NOMO-1 treated with DMSO at 0.1 percent for 48 hours (cell line): ENCODE measurements at regions not wholly inside any gene's neighbourhood (a gene's known extent, or its start where the extent isn't known, plus 50 kb on each side); places are given as distances from the start of the nearest gene placed in this dataset.
"Not testable (repeated sequence)": the region's sequence is repeated elsewhere in the genome, so short reads cannot be mapped to it uniquely, and the experiment has no call there.

Source experiments
- DNase-seq: peaks from one replicate; lab custom pipeline; 2025; ENCODE audit not compliant: unreplicated experiment; lab: John Stamatoyannopoulos, UW

DNA sequence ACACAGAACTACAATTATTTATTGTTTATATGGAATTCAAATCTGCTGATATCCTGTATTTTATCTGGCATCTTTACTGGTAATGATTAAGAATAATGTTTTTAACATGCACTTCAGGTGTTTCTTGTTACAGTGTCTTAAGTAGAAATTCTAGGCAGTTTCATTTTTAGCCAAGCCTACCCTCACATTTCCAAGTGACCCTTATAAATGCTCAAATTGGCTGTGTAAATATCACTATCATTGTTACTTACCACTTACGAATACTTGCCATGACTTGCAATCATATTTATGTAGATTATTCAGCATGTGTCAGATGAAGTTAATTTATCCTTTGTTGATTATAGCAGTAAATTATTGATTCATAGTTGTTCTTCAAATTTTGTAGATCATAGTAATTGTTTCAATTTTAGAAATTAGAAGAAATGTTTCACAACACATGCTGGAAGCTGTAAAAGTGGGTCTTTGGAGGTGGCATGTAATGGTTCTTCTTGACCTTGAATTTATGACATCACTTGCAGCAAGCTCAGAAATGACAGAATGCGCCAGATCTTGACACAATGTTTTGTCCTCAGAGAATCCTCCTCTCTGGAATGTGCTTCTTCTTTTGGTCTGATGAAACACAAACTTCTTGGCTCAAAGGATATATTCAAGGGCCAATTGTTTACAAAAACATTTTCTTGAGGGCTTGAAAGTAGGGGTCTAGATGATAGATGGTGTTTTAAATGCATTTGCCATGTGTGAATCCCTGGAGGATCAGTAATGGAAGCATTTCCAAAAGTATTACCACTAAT, 471.8 kb downstream of the COL12A1 start:
- DNase-seq, result no peak

DNA sequence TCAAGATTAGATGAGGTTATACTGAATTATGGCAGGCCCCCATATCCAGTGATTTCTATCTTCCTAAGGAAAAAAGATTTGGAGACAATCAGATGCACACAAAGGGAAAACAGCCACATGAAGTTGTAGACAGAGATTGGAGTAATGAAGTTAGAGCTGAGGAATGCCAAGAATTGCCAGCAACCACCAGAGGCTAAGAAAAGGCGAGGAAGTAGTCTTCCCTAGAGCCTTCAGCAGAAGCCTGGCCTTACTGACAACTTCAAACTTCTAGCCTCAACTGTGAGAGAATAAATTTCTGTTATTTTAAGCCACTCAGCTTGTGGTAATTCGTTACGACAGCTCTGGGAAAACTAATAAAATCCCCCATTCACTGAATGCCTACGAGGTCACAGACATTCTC, 473.9 kb downstream of the COL12A1 start:
- no peak for DNase-seq

DNA sequence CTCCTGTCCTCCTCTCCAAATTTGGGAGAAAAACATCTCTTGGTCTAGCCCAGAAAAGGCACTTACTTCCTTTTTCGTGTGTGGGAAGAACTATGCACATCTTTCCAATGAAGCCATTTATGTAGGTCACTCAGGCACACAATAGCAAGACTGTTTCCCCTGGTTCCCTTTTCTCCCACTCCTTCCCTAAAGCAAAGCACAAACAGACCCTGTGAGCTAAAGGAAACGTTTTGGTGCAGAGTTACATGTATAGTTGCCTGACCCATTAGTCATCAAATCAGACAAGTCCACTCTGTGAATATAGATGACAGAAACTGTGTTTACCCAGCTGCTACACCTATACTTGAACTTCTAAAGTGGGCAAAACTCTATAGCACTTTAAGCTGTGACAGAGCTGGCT, 474.6 kb downstream of the COL12A1 start:
- DNase-seq, result no peak

DNA sequence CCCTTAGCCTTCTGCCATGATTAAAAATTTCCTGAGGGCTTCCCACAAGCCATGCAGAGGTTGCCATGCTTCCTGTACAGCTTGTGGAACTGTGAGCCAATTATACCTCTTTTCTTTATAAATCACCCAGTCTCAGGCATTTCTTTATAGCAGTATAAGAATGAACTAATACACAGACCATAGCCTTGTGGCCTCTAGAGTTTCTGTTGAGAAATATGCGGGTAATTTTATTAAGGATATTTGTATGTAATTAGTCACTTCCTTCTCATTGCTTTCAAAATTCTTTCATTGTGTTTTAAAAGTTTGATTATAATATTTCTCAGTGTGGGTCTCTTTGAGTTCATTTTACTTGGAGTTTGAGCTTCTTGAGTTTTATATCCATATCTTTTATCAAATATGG, 484.9 kb downstream of the COL12A1 start:
- no peak for DNase-seq

DNA sequence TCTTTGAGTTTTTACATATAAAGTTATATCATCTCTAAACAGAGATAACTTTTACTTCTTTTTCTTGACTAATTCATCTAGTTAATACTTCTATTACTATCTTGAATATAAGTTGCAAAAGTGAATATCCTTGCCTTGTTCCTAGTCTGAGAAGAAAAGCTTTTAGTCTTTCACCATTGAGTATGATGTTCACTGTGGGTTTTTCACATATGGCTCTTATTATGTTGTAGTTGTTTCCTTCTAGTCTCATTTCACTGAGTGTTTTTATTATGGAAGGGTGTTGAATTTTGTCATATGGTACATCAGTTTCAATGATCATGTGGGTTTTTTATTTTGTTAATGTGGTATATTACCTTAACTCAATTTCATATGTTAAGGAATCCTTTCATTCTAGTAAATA, 488.3 kb downstream of the COL12A1 start:
- DNase-seq, result no peak

DNA sequence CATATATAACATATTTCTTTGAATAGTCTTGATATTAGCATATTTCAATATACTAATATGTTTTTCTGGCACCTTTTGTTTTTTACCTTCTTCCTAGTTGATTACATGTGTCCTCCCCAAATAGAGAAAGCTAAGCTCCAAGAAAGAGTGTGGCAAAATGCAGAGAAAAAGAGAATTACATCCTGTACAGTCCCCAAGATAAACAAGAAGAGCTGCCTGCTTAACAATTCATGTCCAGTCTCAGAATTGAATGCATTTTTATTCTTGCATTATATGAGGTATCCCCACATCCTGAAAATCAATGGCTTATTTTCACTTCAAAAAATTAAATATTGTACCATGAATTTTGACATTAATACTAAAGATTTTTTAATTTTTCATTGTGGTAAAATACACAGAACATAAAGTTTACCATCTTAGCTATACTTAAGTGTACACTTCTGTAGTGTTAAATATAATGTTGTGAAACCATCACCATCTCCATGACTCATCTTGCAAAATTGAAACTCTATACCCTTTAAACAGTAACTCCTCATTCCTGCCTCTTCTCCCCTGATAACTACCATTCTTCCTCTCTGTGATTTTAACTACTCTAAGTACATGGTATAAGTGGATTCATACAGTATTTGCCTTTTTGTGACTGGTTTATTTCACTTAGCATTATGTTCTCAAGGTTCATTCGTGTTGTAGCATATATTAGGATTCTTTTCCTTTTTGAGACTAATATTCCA, 490.3 kb downstream of the COL12A1 start:
- no peak for DNase-seq

DNA sequence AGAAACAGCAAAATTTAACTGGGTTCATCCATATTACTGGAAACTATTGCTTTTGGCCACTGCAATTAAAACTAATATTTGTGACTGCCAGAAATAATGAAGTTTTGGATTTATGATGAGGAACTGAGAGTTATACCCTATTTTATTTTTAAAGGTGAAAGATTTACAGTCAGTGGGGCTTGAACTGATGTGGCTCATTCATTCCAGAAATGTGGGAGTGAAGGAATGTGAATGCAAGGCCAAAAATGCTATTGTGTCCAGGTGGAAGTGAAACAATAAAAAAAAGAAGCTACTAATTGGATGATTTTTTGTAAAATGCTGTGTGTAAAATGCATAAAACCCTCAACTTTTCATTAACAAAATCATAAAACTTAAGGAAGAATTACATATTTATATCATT, 491.9 kb downstream of the COL12A1 start:
- DNase-seq, result no peak

DNA sequence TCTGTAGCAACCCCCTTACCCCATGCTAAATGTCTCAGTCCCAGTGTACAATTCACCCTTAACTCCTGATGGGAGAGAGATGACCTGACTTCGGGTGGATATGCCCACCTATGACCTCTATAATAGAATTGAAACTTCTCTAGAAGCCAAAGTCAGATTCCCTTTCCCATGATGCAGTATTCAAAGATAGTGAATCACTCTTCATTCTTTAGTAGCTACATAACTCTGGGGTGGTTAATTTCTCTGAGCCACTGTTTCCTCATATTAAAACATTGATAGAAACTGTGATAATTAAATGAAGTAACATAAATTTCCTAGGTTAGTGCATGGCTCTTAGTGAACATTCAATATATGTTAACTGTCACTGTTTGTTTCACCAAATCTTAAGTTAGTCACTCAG, 500.4 kb downstream of the COL12A1 start:
- no peak for DNase-seq

DNA sequence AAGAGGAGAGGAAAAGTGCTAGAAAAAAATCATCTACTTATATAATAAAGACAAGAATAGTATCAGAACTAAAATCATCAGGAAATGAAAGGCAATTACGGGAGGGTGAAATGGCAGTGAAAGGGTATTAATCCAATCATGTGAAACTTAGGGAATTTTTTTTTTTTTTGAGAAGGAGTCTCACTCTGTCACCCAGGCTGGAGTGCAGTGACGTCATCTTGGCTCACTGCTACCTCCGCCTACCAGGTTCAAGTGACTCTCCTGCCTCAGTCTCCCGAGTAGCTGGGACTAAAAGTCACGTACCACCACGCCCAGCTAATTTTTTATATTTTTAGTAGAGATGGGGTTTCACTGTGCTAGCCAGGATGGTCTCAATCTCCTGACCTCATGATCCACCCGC, 501.3 kb downstream of the COL12A1 start:
- DNase-seq, result not testable (repeated sequence)

DNA sequence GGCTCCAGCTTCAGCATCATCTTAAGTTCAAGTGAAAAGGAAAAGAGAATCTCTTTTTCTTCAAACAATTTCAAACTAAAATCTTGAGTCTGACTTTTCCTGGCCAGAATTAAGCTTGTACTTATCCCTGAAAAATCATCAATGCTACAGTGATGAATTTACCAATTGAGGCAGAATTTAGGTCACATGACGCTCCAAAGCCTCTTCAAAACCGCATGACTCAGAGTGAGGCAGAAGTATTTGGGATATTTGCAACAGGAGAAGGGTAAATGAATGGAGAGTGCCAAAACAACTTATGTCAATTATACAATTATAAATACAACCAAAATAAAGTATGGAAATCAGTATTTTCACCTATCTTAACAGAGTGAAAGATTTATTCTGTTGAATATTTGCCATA, 515.5 kb downstream of the COL12A1 start:
- no peak for DNase-seq

DNA sequence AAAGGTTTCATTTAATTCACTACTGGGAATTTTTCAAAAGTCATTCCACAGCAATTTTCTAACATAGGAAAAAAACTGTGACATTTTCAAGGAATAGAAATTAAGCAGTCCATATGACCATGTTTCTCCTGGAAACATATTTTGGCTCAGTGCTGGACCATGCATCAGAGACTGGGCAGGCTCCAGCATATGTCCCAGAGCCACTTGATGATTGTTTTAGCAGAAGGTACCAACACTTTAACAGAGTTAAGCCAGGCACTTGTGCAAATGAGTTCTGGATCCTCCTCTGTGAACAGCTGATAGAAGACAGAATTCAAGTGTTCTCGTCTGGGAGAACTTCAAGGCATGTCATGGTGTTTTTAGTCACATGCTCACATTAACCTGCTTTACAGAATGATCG, 516.3 kb downstream of the COL12A1 start:
- no peak for DNase-seq

DNA sequence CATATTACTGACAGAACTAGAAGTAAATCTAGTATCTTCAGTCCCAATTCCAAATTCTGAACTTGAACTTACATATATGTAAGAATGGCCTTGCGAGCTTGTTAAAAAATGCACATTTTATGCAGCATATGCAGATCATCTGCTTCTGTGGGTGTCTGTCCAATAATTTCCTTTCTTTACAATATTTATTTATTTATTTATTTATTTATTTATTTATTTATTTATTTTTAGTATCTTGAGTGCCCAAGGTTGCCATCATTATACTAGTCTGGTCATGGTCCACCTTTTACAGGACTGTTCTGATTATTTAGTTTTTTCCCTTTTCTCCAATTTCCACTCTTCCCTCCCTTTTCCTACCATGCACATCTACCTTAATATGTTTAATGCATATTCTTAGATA, 528.4 kb downstream of the COL12A1 start:
- DNase-seq, result no peak

DNA sequence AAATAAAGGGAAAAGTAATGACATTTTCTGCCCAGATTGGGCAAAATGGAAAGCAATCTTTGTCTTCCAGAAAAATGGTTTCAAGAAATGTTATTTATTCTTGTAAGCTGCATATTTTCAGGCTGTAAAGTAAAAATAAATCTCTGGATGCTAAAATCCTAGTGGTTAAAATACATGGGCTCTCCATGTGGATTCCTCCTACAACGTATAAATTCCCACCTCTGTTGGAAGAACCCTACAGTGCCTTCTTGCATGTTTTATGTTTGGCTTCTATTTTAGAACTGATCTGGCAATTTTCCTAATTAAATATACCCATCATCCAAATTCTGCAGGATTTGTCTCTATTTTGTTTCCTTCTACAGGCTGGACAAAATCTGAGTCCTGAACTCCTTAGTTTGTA, 528.9 kb downstream of the COL12A1 start:
- no peak for DNase-seq

DNA sequence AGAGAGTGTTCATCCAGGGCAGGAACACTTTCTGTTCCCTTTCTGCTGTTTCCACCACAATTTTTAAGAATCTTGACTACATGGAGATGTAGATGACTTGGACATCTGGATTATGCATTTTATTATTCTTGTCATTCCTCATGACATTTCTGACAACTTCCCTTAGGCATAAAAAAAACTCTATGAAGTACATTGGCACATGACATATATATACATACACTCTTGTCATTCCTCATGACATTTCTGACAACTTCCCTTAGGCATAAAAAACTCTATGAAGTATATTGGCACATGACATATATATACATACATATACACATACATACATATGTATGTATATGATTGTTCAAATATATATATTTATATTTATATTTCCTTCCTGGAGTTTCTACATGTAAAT, 531.5 kb downstream of the COL12A1 start:
- DNase-seq, result no peak

DNA sequence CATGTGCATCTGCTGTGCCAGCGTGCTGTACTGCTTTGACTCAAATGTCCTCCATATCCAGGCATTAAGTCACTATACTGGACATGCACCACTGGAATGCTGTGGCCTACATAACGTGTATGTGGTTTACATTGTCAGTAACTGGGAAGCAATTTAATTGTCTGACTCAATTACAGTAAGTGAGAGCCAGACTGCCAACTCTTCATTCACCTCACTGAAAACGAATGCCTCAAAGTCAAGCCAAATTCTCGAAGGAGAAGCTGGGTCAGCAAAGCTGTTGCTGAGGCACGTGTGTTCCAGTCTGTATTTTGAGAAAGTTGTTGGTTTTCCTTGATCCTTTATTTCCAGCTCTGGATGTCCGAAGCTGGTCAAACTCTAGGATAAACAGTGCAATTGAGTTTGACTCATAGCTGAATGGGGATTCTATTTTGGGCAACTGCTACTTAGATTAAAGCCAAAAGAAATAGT, 534.3 kb downstream of the COL12A1 start:
- no peak for DNase-seq

DNA sequence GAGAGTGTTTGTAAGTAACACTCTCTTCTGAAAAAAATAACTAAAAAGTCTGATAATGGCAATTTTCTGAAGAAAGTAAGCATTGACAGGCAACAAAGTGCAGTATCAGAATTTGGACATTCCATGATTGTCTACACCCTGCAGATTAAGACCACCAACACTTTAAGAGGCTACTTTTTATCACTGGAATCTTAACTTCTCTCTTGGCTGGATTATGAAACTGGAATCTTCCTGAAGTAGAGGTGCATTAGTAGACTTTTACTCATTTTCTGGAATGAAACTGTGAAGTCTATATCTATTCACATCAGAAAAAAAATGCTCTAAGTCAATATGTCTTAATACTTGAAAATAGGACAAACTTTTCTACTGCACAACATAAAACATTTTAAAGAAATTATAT, 547.5 kb downstream of the COL12A1 start:
- no peak for DNase-seq

DNA sequence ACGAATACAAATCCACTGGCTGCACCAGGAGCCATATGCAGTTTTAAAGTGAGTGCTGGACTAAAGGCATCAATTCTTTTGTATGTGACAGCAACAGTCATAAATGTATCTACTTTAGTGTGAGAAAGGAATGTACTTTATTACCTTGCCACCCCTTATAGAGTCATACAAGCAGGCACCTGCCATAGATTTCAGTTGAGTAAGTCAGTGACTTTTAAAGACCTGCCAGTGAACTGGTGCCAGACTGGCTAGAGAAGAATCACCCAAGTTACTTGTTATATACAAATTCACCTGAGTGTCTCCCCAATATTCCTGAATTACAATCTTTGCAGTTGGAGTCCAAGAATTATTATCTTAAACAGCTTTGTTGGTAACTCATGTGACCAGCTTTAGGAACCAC, 547.9 kb downstream of the COL12A1 start:
- DNase-seq, result no peak

DNA sequence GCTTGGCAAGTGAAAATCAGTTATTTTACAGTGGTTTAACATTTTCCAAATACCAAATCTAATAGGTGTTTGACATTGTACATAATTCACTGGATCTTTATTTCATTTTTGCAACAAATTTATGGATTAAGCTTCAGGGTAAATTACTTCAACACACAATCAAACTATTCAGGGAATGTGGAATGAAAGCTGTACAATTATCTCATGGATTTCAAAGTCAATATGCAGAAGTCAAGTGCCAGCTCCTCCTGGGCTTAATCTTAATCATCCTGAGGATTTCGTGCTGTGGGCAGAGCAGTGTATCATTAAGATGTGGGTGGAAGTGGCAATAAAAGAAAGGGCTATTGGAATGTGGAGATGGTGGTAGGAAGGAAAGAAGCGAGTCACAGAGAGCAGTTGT, 548.8 kb downstream of the COL12A1 start:
- no peak for DNase-seq

DNA sequence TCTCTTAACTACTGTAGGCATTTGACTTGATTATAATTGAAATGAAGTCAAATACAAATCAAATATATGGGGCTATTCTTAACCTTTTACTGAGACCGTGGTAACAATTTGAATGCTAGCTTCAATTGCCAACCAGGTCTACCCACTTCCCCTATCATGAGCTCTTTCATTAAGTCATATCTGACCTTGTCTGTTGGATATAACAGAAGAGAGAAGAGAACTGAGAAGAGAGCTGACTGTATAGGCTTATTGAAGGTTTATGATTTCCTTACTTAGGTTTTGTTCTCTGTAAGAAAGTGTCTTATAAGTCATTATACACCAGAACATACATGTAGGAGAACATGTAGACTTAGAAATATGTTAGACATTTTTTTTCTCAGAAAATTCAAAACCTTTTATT, 549.4 kb downstream of the COL12A1 start:
- DNase-seq, result no peak

DNA sequence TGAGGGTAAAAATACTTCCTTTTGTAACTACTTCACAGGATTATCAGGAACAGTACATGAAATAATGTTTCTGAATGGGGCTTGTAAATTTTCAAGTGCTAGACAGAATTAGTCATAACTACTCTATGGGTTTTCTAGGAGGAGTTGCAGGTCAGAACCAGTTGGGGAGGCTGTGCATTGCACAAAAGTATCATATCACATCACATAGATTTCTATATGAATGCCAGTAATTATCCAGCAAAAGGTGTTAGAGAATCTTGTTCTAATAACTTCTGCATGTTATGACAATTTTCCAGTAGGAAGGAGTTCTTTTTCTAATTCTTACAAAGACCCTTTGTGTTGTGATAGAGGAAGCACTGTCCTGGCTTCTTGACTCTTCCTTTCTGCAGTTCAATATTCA, 551.6 kb downstream of the COL12A1 start:
- DNase-seq, result no peak

DNA sequence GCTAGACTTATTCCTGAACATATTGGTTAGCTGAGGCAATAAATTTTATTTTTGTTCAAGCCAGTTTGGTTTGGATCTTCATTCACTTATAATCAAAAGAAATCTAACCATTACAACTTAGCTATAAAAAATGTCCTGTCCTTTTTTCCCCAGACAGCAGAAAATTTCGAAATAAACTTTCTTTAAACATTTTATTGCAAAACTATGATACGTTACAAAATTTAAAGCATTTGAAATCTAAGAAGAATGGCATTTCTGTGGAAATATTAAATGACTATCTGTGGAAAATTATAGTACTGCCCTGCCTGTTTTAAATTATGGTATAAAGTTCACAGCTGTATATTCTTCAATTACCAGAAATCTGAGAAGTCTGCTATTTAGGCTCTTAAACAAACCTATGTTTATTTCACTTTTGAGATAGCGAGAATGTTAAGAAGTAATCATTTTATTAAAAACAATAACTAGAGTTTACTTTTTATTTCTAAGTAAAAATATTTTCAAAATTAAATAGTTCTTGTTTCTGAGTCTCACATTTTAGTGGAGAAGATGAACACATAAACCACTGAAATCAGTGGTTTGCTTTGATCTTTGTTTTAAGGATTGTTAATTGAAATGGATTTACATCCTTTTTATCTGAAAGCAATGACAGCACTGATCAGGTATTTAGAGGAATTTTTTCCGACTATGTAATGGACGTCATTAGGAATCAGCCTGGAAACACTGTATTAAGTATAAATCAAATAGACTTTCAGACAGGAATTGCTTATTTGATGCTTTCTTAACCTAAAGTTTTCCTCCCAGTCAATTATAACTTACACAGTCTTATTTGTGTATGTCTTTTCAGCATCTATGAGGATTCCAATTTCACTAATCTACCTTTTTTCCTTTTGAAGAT, 553.7 kb downstream of the COL12A1 start:
- no peak for DNase-seq

DNA sequence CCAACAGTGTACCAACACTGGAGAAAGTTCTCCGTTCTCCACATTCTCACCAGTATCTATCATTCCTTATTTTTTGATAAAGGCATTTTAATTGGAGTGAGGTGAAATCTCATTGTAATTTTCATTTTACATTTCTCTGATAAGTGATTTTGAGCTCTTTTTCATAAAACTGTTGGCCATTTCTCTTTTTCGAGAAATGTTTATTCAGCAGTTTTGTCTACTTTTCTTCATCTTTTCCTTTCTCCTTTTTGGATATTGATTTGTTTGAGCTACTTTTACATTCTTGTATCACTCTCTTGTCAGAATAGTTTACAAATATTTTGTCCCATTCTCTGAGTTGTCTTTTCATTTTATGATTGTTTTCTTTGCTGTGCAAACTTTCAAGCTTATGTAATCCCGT, 555.2 kb downstream of the COL12A1 start:
- DNase-seq, result no peak
